ENCODE measurements at regions not wholly inside any gene's neighbourhood (a gene's known extent, or its start where the extent isn't known, plus 50 kb on each side); places are given as distances from the start of the nearest gene placed in this dataset.

- no peak for TF ChIP-seq CTCF (IDR thresholded peaks at IDR 0.05; ENCODE audit: poor library complexity, severe bottlenecking)
- no peak for TF ChIP-seq EP300 (conservative IDR thresholded peaks at IDR 0.05; ENCODE audit: poor library complexity, severe bottlenecking)
- no peak for TF ChIP-seq POLR2AphosphoS5 (IDR thresholded peaks at IDR 0.05)
Observed at GRCh38 chr1:199948587-199949280, 78.8 kb upstream of the NR5A2 start.

Data from neural cell (in vitro differentiated cells).